ENCODE measurements at regions not wholly inside any gene's neighbourhood (a gene's known extent, or its start where the extent isn't known, plus 50 kb on each side); places are given as distances from the start of the nearest gene placed in this dataset.
"Not testable (repeated sequence)": the region's sequence is repeated elsewhere in the genome, so short reads cannot be mapped to it uniquely, and the experiment has no call there.

DNA sequence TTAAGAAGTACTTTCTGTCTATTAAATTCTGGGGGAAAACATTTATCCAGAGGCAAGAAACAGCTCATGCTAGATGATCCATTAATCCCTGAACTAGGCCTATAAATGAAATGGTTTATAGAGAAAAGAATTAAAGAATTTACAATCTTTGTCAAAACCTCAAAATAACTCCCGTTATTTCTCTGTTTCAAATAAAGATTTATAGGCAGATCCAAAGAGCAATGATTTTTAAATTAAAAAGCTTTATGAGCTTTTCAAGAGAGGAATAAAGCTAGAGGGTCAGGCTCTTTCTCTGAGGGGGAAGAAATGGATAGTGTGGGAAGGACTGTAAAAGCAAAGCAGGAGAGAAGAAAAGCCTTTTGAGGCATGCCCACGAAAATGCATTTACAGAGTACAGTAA is 82.5 kb upstream of the OGFRL1 start:
- DNase-seq, result no peak

DNA sequence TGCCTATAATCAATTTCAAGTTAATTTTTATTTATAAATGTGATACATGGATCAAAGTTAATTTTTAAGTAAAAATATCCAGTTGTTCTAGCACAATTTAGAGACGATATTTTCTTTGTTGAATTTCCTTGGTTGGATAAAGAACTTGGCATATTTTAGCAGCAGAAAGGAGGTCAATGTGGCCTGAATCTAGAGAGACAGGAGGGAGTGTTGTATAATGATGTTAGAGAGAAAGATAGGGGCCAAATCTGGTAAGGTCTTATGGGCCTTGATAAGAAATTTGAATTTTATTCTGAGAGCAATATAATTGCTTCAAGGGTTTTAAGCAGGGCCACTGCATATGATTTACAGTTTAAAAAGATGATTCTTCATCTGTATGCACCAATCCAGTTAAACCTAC is 79.4 kb upstream of the OGFRL1 start:
- DNase-seq, result no peak

DNA sequence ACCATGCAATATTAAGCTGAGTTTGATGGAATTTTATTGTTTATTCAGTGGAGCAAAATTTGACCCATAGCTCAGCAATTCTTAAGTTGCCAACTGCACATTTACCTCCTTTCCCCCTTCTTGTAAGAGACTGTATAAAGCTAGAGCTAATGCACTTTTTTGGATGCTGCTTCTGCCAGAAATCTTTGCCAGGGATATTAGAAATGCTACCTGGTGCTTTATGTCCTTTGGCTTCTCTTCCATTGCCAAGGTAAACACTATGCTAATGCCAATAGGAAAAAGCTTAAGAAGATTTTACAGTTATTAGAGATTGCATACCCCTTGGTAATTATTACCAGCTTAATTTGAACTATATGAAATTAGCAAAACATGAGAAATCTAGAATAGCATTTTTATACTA is 79.0 kb upstream of the OGFRL1 start:
- no peak for DNase-seq

DNA sequence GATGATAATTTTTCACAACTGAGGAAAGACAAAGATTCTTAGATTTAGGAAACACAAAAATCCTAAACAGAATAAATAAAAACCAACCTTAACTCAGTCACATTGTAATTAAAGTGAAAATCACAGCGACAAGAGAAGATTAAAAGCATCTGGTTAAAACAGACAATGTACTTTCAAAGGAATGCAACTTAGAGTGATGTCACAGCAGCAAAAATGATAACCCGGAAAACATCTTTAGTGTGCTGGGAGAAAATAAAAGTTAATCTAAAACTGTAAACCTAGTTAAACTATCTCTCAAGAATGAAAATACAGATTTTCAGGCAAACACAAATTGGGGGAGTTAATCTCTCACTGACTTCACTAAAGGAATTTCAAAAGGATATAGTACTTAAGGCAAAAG is 76.8 kb upstream of the OGFRL1 start:
- no peak for DNase-seq

DNA sequence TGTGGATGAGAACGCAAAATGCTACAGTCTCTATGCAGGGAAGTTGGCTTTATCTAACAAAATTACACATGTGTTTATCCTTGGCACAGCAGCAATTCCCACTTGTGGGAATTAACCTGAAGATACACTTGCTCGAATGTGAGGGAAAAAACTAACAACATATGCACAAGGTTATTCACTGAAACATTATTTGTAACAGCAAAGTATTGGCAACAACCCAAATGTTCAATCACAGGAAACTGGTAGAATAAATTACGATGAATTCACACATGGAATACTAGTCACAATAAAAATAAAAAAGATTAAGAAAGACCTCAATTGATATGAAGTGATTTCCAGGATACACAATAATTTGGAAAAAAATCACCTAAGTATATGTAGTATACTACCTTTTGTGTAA is 68.1 kb upstream of the OGFRL1 start:
- DNase-seq, result no peak

DNA sequence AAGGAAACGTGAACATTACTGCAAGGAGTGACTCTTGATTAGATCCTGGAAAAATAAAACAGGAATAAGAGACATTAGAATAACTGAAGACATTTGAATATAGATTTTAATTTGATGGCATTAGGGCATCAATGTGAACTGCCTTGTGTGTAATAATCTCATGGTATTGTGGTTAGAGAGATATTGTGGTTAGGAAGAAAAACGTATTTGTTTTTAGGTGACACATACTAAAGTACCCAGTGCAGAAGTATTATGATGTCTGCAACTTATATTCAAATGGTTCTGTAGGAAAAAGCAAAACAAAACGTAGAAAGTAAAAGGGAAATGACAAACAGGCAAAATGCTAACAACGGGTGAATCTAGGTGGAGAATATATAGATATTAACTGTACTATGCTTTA is 65.9 kb upstream of the OGFRL1 start:
- DNase-seq, result no peak

DNA sequence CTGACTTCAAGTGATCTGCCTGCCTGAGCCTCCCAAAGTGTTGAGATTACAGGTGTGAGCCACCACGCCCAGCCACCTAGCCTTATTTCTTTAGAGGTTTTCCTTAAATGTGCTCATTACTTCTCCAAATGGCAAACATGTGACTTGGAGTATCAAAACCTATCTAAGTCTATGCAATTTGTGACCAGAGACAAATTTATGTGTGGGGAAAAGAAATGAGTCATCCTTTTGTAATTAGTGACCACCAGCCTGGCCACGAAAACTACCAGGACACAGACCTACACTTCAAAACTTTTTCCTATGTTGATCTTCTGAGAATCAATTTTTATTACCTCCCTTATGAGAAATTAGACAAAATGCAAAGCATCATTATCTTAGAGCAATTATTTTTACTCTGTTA is 64.6 kb upstream of the OGFRL1 start:
- DNase-seq, result no peak

DNA sequence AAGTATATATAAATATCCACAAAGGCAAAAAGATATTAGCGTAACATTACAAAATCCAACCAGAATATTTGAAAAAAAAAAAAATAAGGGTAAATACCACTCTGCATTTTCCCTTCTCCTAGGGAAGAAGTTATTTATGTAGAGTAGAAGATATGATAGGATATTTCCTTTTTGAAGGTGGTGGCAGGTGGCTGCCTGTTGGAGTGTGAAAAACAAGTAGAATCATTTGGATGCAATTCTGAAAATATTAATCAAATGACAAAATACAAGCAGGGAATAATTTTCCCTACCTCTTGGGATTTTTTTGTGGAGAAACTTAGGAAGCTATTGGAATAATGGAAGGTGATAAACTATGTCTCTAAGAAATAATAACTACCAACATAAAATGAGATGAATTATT is 62.5 kb upstream of the OGFRL1 start:
- no peak for DNase-seq

DNA sequence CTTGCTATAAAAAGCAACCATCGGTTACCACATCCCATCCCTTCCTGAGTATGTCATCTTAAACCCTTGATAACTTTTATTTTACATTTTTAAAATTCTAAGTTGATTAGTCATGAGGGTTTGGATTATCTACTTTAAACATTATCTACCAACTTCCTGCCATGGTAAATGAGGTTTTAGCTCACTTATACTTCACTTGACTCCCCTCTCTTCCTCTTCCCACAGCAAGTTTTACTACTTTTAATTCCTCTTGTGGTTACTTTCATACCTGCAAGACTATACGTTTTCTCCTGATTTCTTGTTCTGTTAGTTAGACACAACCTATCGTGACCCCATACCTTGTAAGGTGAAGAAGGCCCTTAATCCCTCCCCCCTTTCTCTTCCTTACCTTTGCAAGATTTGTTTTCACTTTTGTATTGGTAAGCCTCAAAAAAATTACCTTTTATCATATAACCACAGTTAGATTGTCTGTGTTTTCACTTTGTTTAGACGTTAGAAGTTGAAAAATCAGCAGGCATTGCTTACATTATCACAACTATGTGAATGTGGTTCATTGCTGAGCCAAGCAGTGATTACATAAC is 60.1 kb upstream of the OGFRL1 start:
- no peak for DNase-seq

DNA sequence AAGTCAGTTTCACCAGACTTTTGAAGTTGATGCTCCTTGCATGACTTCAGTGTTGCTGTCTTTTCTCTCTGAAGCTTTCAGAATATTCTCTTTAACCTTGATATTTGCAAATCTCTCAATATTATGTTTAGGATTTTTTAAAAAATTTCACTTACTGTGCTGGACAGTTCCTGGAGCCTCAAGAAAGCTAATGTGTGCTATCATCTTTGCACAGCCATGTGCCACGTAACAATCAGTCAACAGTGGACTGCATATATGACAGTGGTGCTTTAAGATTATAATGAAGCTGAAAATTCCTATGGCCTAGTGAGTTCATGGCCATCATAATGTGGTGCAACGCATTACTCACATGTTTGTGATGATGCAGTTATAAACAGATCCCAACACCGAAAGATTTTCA is 59.1 kb upstream of the OGFRL1 start:
- no peak for DNase-seq

DNA sequence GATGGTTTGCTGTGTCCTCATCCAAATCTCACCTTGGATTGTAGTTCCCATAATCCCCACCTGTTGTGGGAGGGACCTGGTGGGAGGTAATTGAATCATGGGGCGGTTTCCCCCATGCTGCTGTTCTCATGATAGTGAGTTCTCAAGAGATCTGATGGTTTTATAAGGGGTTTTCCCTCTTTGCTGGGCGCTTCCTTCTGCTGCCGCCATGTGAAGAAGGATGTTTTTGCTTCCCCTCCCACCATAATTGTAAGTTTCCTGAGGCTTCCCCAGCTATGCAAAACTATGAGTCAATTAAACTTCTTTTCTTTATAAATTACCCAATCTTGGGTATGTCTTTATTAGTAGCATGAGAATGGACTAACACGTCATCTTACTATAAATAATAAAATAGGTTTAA is 55.7 kb upstream of the OGFRL1 start:
- DNase-seq, result not testable (repeated sequence)

DNA sequence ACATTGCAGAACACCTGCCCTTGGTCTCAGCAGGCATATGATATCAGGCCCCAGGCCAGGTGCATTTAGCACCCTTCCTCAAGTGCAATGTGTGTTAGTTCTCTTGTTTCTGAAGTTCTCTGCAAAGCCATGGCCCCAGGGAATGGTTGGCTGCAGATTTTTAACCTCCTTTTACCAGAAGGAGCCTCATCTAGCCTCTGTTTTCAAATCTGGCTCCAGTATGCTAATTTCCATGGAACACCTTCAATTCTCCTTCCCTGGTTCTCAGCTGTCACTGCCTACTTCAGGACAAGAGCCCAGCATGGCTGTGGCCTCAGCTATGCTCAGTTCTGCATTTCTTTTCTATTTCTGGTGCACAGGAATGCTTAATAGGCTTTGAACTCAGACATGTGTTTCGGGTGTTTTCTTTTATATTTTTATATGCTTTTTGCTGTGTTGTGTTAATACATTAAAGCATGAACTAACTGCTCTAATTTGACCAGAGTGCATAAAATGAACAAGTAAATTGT is 51.6 kb upstream of the OGFRL1 start:
- no peak for DNase-seq

DNA sequence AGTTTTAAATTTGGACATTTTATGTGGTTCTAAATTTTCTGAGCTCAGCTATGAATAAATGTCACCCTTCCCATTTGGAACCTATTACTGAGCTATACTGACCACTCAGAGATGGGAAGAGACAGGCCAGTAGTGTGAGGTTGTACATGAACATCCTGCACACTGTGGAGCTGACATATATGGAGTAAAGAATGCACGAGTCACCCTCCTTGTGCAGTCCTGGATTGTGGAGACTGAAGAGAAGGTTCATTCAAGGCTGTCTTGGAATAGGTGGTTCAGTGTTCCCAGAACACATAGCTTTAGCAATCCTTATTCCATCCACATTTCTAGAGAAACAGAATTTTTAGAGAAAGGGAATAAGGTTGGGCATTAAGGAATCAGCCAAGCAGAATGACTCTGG is 50.3 kb upstream of the OGFRL1 start:
- peak; percentile 28 for DNase-seq
